ENCODE measurements at regions not wholly inside any gene's neighbourhood (a gene's known extent, or its start where the extent isn't known, plus 50 kb on each side); places are given as distances from the start of the nearest gene placed in this dataset.

DNA sequence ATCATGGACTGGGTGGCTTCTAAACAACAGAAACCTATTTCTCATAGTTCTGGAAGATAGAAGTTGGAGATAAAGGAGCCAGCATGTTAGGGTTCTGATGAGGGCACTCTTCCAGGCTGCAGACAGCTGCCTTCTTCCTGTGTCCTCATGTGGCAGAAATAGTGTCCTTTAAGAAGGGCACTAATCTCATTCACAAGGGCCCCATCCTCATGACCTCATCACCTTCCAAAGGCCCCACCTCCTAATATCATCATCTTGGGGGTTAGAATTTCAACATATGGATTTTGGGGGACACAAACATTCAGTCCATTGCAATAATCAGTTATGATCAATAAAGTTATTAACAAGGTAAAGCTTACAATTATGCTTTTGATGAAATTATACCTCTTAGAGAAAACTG lies 130.8 kb upstream of the SLC22A23 start:
- Histone ChIP-seq H3K79me2 (no peaks in the 10 kb centered on the region), H3K9ac (no peak overlapping the region), H3K4me3 (ENCODE audit: low read depth, low read length) (no peak overlapping the region), H2AFZ (no peak overlapping the region), H3K36me3 (ENCODE audit: control insufficient read depth, insufficient read depth, low read length) (no peaks in the 10 kb centered on the region), H3K4me1 (no peaks in the 10 kb centered on the region), H3K27ac (no peak overlapping the region), H3K9me3 (ENCODE audit: control insufficient read depth, low read length) (no peaks in the 10 kb centered on the region), H3K27me3 (ENCODE audit: control insufficient read depth, insufficient read depth, low read length) (no peaks in the 10 kb centered on the region), H3K4me2 (ENCODE audit: low read length) (no peak overlapping the region)
- TF ChIP-seq, protein P1, sequence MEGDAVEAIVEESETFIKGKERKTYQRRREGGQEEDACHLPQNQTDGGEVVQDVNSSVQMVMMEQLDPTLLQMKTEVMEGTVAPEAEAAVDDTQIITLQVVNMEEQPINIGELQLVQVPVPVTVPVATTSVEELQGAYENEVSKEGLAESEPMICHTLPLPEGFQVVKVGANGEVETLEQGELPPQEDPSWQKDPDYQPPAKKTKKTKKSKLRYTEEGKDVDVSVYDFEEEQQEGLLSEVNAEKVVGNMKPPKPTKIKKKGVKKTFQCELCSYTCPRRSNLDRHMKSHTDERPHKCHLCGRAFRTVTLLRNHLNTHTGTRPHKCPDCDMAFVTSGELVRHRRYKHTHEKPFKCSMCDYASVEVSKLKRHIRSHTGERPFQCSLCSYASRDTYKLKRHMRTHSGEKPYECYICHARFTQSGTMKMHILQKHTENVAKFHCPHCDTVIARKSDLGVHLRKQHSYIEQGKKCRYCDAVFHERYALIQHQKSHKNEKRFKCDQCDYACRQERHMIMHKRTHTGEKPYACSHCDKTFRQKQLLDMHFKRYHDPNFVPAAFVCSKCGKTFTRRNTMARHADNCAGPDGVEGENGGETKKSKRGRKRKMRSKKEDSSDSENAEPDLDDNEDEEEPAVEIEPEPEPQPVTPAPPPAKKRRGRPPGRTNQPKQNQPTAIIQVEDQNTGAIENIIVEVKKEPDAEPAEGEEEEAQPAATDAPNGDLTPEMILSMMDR (IDR thresholded peaks at IDR 0.05), result no peak

DNA sequence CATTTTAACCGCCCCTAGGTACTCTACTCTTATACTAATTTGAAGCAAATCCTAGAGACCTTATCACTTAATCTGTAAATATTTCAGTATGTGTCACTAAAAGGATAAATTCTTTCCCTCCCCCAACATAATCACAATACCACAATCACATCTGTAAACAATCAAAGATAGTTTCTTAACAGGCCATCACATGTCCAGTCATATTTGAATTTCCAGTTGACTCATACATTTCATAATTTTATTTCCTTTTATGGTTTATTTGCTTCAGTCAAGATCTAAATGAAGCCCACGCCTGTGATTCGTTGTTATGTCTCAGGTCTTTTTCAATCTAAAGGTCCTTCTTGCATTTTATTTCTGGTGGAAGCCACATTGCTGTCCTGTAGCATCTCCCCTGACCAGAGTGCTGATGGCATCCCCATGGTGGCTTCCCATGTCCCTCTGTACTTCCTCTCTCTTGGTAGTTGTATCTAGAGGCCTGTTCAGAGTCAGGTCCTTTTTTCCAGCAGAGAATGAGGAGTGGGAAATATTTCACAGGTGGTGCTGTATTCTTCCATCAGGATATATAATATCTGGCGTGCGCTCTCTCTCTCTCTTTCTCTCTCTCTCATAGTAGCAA lies 128.6 kb upstream of the SLC22A23 start:
- H3K27me3 ChIP-seq (ENCODE audit: control insufficient read depth, insufficient read depth, low read length), result no peaks in the 10 kb centered on the region
- H2AFZ ChIP-seq, result no peak overlapping the region
- no peak overlapping the region for H3K4me2 ChIP-seq (ENCODE audit: low read length)
- H3K79me2 ChIP-seq, result no peaks in the 10 kb centered on the region
- no peak overlapping the region for H3K9ac ChIP-seq
- no peak overlapping the region for H3K4me3 ChIP-seq (ENCODE audit: low read depth, low read length)
- H3K9me3 ChIP-seq (ENCODE audit: control insufficient read depth, low read length), result no peaks in the 10 kb centered on the region
- no peak overlapping the region for H3K27ac ChIP-seq
- TF ChIP-seq, protein P1 (IDR thresholded peaks at IDR 0.05), result no peak
- H3K36me3 ChIP-seq (ENCODE audit: control insufficient read depth, insufficient read depth, low read length), result no peaks in the 10 kb centered on the region
- H3K4me1 ChIP-seq, result no peaks in the 10 kb centered on the region

DNA sequence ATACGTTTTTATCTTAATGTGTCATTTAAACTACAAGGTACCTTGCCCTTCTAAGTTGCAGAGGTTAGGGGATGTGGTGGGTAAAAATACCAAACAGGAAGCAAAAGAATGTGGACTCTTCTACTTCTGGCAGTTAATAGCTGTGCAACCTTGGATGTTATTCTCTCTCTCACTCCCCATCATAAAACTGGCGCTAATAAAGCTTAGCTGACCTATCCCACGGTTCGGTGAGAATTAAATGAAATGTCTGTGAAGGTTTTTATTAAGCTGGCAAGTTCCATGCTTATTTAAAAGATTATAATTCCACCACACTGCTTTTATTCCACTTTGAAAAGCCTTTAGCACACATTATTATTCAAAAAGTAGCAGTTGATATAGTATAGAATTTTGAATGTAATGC lies 127.8 kb upstream of the SLC22A23 start:
- no peak overlapping the region for H3K4me2 ChIP-seq (ENCODE audit: low read length)
- no peak overlapping the region for H2AFZ ChIP-seq
- TF ChIP-seq, protein P1 (IDR thresholded peaks at IDR 0.05), result no peak

DNA sequence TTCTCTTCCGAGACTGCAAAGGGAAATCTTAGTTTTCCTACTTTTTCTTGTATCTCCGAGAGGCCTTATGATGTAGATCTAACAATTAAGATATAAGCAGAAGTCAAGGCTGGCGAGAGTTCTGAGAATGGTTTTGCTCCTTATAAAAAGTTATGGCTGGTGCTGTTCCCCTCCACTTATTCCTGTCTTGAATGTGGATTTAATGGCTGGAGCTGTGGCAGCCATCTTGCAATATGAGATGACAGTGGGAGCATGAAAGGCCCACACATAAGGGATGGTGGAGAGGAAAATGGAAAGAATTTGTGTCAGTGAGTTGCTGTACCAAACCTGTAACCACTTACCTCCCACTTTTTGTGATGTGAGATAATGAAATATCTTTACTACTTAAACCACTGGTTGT lies 124.6 kb upstream of the SLC22A23 start:
- Histone ChIP-seq H2AFZ (no peak overlapping the region), H3K4me2 (ENCODE audit: low read length) (no peak overlapping the region), H3K27me3 (ENCODE audit: control insufficient read depth, insufficient read depth, low read length) (no peaks in the 10 kb centered on the region), H3K36me3 (ENCODE audit: control insufficient read depth, insufficient read depth, low read length) (no peaks in the 10 kb centered on the region), H3K79me2 (no peaks in the 10 kb centered on the region), H3K4me1 (no peaks in the 10 kb centered on the region), H3K9ac (no peak overlapping the region), H3K4me3 (ENCODE audit: low read depth, low read length) (no peak overlapping the region), H3K9me3 (ENCODE audit: control insufficient read depth, low read length) (no peaks in the 10 kb centered on the region), H3K27ac (no peak overlapping the region)
- TF ChIP-seq, protein P1 (IDR thresholded peaks at IDR 0.05), result no peak

More for the DNA sequence above, 127.8 kb upstream of the SLC22A23 start:
- no peaks in the 10 kb centered on the region for H3K36me3 ChIP-seq (ENCODE audit: control insufficient read depth, insufficient read depth, low read length)
- no peaks in the 10 kb centered on the region for H3K9me3 ChIP-seq (ENCODE audit: control insufficient read depth, low read length)
- no peak overlapping the region for H3K27ac ChIP-seq
- H3K79me2 ChIP-seq, result no peaks in the 10 kb centered on the region
- H3K9ac ChIP-seq, result no peak overlapping the region
- H3K4me1 ChIP-seq, result no peaks in the 10 kb centered on the region
- H3K4me3 ChIP-seq (ENCODE audit: low read depth, low read length), result no peak overlapping the region
- H3K27me3 ChIP-seq (ENCODE audit: control insufficient read depth, insufficient read depth, low read length), result no peaks in the 10 kb centered on the region

DNA sequence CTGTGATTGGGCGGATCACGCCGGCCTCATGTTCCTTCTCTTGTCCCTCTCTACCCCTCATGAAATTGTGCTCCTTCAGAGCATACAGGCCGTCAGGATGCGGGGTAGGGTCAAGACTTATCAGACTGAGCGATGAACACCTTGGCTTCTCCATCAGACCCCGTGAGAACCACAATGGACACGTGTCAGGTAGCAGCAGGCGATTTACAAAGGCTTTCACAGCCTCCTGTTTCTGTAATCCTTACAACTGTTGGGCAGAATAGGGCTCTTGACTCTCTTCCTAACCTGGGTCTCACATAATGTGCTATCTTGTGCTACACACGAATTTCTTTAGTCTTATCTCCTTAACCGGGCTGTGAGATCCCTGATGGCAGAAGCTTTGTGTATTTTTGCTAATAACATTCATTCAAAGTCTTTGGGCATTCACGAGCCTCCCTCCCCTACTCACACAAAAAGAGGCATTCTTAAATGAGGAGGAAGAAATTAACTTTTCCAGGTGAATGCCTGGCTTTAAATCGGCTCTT lies 122.9 kb upstream of the SLC22A23 start:
- Histone ChIP-seq H3K4me1 (no peaks in the 10 kb centered on the region), H3K79me2 (no peaks in the 10 kb centered on the region), H3K4me3 (ENCODE audit: low read depth, low read length) (no peak overlapping the region), H3K36me3 (ENCODE audit: control insufficient read depth, insufficient read depth, low read length) (no peaks in the 10 kb centered on the region), H3K9ac (no peak overlapping the region), H2AFZ (no peak overlapping the region), H3K4me2 (ENCODE audit: low read length) (no peak overlapping the region), H3K9me3 (ENCODE audit: control insufficient read depth, low read length) (no peaks in the 10 kb centered on the region), H3K27me3 (ENCODE audit: control insufficient read depth, insufficient read depth, low read length) (no peaks in the 10 kb centered on the region), H3K27ac (no peak overlapping the region)
- TF ChIP-seq, protein P1 (IDR thresholded peaks at IDR 0.05), result no peak

Measured in parathyroid adenoma (tissue), 2 donors.